Nucleus accumbens (tissue), 56 donors: ENCODE measurements at regions not wholly inside any gene's neighbourhood (a gene's known extent, or its start where the extent isn't known, plus 50 kb on each side); places are given as distances from the start of the nearest gene placed in this dataset.

ENCODE experiments used
- DNase-seq, 56 donors: peaks; one replicate each; lab custom pipeline; 2025; lab: John Stamatoyannopoulos, UW

- no peak for DNase-seq
Observed at GRCh38 chr21:16007943-16008342, 278.2 kb downstream of the USP25 start.

GRCh38 chr21:16011719-16012118 is 281.9 kb downstream of the USP25 start:
- DNase-seq = no peak

GRCh38 chr21:16013570-16013969 is 283.8 kb downstream of the USP25 start:
- DNase-seq = no peak

- DNase-seq = no peak
Observed at GRCh38 chr21:16020878-16021277, 291.1 kb downstream of the USP25 start.

DNA sequence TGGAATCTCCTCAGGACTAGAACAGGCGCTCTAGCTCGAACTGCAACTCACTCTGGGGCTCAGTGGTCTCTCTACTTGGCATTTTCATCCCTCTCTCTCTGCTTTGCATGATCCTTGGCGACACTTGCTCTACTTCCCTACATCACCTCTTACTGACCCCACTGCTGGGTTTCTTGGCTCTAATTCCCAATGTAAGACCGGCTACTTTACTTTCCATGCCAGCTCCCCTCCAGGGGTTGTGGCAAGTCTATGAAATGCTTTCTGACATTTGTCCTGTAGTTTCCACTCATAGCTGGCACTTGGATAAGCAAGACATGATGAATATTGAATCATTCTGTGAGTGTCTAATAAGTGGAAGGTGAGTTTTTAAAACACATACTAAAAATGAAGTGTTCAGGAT is 292.3 kb downstream of the USP25 start:
- DNase-seq = no peak

DNA sequence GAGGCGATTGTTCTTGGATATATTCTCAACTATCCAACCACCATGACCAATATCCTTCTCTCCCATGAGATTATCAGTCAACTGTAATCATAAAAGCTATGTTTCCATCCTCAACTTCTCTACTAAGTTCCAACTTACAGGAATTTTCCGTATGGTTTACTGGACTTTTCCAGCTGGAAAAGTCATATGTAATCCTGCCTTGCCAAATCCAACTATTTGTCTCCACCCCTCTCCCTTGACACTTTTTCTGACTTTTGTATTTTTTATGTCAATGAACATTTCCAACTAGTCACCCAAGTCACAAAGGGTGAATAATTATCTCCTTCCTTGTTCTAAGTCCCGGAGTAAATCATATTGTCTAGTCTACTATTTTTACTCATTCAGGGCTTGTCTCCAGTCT is 293.1 kb downstream of the USP25 start:
- no peak for DNase-seq

DNA sequence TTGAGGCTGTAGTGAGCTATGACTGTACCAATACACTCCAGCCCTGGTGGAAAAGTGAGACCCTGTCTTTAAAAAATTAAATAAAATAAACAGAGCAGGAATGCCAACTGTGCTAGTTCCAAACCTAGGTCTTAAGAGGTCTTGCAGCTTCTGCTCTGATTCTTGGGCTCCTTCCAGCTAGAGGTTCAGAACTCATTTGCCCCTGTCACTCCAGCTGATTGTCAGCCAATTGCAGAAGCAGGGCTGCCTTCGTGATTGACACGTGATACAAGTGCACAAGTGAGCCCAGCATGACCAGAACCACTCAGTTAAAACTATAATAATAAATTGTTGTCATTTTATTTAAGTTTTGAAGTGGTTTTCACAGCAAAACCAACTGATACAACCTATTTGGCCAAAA is 298.4 kb downstream of the USP25 start:
- DNase-seq = no peak

DNA sequence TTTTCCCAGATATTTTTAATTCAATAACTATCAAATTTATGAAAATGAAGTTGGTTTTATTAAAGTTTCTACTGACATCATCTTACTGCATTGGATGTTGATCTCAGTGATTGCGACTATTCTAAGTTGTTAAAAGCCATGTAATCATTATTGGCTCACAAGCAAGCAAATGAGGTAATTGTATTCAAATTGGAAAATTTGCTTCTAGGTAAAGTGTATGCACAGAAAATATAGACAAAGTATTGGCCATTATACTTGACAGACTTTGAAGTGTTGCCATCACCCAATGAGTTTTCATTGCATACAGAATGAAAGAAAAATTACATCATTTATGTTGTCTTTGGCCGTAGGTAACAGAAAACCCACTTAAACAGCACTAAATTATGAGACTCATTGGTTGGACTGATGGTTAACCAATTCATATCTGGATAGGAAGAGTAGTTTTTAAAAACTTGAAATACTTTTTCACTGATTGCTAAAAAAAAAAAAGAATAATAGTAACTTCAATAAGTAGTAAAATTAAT is 299.2 kb downstream of the USP25 start:
- DNase-seq = no peak

- DNase-seq = no peak
Observed at GRCh38 chr21:16033193-16033592, 303.4 kb downstream of the USP25 start.

- DNase-seq = no peak
Observed at GRCh38 chr21:16034446-16035190, 304.8 kb downstream of the USP25 start.

DNA sequence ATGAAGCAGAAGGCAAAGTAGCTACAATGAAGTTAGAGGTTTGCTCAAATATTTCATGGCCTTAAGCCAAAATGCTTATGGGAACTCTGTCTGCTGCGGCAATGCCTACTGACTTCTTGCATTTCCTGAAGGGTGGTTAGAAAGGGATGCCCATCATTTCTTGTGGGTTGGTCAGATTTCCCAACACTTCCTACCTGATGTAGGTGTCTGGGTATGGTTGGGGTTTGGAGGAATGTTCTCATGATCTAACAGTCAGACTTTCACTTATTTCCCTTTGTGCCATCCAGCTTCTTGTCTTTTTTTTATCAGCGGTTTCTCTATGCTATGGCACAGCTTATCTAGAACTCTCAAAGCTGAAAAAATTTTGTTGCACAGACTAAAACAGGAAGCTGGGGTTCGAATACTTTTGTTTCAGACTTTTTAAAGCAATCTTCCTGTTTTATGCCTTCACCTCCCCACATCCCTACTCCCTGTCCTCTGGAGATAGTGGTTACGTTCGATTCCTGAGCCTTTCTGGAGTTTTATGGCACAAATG is 307.7 kb downstream of the USP25 start:
- no peak for DNase-seq

GRCh38 chr21:16040601-16041000 is 310.8 kb downstream of the USP25 start:
- peak in 1 of 56 donors; percentile 5 for DNase-seq

GRCh38 chr21:16044676-16045075 is 314.9 kb downstream of the USP25 start:
- no peak for DNase-seq

- DNase-seq = no peak
Observed at GRCh38 chr21:16046656-16047330, 317.0 kb downstream of the USP25 start.

DNA sequence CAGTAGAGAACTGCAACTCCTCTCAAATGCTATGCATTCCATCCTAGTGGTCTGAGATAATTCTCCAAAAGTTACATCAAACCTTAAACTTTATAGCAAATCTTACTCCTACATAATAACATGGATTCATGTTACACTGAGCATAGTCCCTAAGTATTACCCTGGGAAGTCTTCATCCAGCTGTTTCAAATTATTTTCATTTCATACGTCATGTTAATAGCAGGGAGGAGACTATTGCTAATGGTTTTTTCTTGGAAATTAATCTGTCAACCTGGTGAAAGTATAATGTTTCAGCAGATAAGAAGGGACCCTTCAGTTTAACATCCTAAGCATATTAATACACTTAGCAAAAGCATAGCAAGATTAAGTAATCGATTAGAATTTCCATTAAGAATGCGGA is 318.1 kb downstream of the USP25 start:
- DNase-seq = no peak

- no peak for DNase-seq
Observed at GRCh38 chr21:16055014-16055413, 325.2 kb downstream of the USP25 start.

DNA sequence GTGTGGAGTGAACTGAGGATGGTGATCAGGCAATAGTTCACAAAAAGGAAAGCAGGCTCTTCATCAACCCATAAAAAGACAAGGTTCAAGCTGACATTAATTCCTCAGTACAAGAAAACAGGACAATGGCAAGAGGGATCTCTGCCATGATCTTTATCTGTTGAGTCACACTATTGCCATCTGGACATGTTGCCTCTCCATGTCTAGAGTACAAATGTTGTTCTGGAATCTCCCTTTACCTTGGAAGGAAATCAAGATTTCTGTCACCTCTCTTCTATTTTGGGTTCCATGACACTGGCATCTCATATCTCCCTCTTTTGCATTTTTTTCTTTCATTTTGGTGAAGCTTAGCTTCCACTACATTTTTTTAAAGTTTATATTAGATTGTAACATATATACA is 329.1 kb downstream of the USP25 start:
- DNase-seq = no peak

DNA sequence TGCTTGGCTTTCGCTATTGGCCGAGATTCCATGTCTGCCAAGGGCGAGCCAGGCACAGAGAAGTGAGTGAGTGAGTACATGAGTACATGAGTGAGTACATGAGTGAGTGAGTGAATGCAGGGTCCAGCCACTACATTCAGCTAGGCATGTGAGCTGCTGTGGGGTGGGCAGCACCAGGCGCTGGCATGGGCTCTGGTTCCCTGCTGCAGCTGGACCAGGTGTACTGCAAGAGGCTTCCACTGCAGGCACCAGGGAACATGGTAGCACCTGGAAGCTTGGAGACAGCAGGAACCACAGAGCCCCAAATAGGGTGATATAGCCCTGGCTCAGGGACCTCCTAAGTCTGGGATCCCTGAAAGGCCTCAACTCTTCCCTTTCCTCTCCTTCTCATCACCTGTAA is 330.2 kb downstream of the USP25 start:
- DNase-seq = no peak

- DNase-seq = no peak
Observed at GRCh38 chr21:16061194-16061593, 331.4 kb downstream of the USP25 start.

GRCh38 chr21:16069178-16070112 is 339.7 kb downstream of the USP25 start:
- DNase-seq = no peak

DNA sequence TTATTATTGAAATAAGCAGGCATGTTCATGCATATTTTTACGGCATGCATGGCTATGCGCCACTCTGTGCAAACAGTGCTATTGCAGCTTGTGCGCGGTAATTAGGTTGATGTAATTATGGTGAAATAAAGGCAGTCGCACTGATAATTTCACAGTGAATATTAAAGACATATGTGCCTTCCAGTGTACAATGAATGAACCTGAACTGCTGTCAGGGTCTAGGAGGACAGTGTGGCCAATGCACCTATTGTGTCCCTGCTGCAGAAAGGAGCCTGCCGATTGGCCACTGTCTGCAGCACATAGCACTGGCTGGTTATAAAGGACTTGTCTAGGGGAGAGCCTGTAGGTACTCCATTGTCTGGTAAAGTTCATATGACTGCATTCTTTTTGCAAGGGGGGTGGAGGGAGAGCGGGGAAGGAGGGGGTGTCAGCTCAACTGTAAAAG is 340.4 kb downstream of the USP25 start:
- peak in 44 of 56 donors; percentile 19 to 76 (median 48) for DNase-seq
